ENCODE measurements at regions not wholly inside any gene's neighbourhood (a gene's known extent, or its start where the extent isn't known, plus 50 kb on each side); places are given as distances from the start of the nearest gene placed in this dataset.

DNA sequence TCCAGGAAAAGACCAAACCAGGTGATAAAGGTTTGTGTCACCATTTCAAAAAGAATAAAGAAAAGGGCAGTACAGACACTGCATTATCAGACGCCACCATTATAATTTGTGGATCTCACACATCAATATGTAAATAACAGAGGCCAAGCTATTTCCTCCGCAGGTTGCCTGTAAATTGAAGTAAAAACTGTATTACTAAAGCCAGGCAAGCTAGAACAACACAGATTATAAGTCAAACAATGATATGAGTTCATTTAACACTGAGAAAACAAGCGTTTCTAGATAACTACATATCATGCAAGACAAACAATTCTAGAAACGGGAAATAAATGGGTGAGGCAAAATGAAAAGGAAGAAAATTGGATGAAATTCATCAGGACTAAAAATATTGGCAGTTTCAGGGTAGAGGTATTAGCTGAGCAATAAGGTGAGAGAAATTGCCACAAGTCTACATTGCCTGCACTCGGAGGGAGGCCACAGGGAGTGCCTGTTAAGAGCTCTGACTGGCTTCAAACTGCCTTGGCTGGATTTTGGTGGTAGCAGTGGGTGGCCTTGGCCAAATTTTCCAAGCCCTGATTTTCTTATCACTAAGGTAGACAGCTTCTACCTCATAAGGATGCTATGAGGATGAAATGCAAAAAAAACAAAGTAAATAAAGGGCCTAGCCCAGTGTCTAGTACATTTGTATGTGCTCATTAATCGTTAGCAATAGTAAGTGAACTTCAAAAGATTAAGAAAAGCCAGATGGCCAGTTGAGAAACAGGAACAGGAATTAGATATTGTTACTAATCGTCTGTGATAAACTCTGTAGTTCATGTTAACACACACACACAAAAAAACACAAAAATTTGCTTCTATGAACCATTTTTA is 240.0 kb upstream of the NFE2L3 start:
- Histone ChIP-seq H3K4me1 (ENCODE audit: control insufficient read depth, insufficient read depth, low read length) (no peaks in the 10 kb centered on the region), H3K27me3 (ENCODE audit: control insufficient read depth, insufficient read depth, low read length) (no peaks in the 10 kb centered on the region), H3K9ac (ENCODE audit: low read depth, low read length) (no peak overlapping the region), H3K9me3 (ENCODE audit: control insufficient read depth, insufficient read depth, low read length) (no peaks in the 10 kb centered on the region), H3K36me3 (ENCODE audit: control insufficient read depth, insufficient read depth, low read length) (no peaks in the 10 kb centered on the region), H3K4me3 (ENCODE audit: low read depth, low read length) (no peak overlapping the region)

DNA sequence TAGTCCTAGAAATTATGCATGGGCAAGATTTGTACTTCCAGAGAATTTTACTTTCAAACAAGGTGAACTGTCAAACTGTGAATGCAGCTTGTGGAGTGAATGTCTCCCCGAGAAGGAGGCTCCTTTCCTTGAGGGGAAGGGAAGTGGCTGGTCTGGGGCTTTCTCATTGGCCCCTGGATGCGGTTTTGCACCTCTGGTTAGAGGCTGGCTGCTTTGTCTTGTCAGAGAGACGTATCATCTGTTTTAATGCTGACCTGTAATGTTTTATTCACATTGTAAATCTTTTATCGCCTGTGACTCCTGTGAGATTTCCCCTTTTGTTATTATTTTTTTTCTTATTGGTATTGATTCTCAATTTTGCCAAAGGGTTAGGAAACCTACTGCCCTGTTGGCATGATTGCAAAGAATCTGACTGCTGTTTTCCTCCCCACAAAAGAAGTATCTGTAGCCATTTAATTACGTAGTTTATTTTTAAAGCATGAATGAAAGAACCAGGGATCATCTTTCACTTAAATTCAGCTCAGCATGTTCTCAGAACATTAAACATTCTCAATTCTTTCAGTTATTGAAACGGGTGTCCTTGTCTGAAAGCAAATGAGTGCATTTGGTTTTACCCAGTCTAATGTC is 238.3 kb upstream of the NFE2L3 start:
- peaks cover 1% of the 10 kb centered on the region for H3K9me3 ChIP-seq (ENCODE audit: control insufficient read depth, insufficient read depth, low read length)
- H3K9ac ChIP-seq (ENCODE audit: low read depth, low read length) = no peak overlapping the region
- no peaks in the 10 kb centered on the region for H3K4me1 ChIP-seq (ENCODE audit: control insufficient read depth, insufficient read depth, low read length)
- H3K27me3 ChIP-seq (ENCODE audit: control insufficient read depth, insufficient read depth, low read length) = no peaks in the 10 kb centered on the region
- no peak overlapping the region for H3K4me3 ChIP-seq (ENCODE audit: low read depth, low read length)
- H3K36me3 ChIP-seq (ENCODE audit: control insufficient read depth, insufficient read depth, low read length) = no peaks in the 10 kb centered on the region

GRCh38 chr7:25918731-25919130 is 233.3 kb upstream of the NFE2L3 start:
- no peaks in the 10 kb centered on the region for H3K36me3 ChIP-seq (ENCODE audit: control insufficient read depth, insufficient read depth, low read length)
- H3K27me3 ChIP-seq (ENCODE audit: control insufficient read depth, insufficient read depth, low read length) = no peaks in the 10 kb centered on the region
- no peak overlapping the region for H3K9ac ChIP-seq (ENCODE audit: low read depth, low read length)
- H3K9me3 ChIP-seq (ENCODE audit: control insufficient read depth, insufficient read depth, low read length) = peaks cover 4% of the 10 kb centered on the region
- no peaks in the 10 kb centered on the region for H3K4me1 ChIP-seq (ENCODE audit: control insufficient read depth, insufficient read depth, low read length)
- no peak overlapping the region for H3K4me3 ChIP-seq (ENCODE audit: low read depth, low read length)

- Histone ChIP-seq H3K4me3 (ENCODE audit: low read depth, low read length) (no peak overlapping the region), H3K27me3 (ENCODE audit: control insufficient read depth, insufficient read depth, low read length) (no peaks in the 10 kb centered on the region), H3K4me1 (ENCODE audit: control insufficient read depth, insufficient read depth, low read length) (peaks cover 3% of the 10 kb centered on the region), H3K9me3 (ENCODE audit: control insufficient read depth, insufficient read depth, low read length) (peaks cover 4% of the 10 kb centered on the region), H3K36me3 (ENCODE audit: control insufficient read depth, insufficient read depth, low read length) (no peaks in the 10 kb centered on the region), H3K9ac (ENCODE audit: low read depth, low read length) (no peak overlapping the region)
These were observed 229.7 kb upstream of the NFE2L3 start for GRCh38 chr7:25922296-25922695.

DNA sequence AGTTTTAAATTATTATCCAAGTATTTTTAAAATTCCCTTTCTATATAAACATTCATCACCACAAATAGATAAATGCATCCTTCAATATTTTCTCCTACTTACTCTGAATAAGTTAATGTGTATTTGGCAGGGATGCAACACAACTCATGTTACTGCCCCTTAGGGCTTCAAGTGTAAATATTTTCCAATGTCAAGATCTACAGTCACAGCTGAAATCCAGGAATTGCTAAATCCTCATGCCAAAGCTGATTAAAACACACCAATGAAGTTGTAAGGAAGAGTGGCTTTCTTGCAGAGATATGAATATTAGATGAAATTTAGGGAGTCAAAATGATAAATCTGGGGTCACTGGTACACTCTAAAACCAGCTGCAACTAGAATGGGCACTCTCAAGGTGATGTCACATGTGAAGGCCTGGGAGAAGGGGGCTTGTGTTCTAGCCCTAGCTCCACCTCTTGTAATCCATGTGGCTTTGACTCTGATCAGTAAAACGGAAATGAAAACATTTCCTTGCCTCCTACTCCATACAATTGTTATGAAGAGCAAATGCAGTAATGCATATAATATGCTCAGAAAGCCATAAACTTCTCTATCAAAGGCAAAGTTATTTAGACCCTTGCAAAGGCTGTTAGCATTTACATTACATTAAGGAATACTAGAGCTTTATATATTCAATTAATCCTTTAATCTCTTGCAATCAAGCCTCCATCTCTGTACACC is 228.1 kb upstream of the NFE2L3 start:
- H3K27me3 ChIP-seq (ENCODE audit: control insufficient read depth, insufficient read depth, low read length) = no peaks in the 10 kb centered on the region
- no peak overlapping the region for H3K9ac ChIP-seq (ENCODE audit: low read depth, low read length)
- H3K9me3 ChIP-seq (ENCODE audit: control insufficient read depth, insufficient read depth, low read length) = peaks cover 1% of the 10 kb centered on the region
- no peaks in the 10 kb centered on the region for H3K36me3 ChIP-seq (ENCODE audit: control insufficient read depth, insufficient read depth, low read length)
- H3K4me1 ChIP-seq (ENCODE audit: control insufficient read depth, insufficient read depth, low read length) = peaks cover 3% of the 10 kb centered on the region
- H3K4me3 ChIP-seq (ENCODE audit: low read depth, low read length) = no peak overlapping the region

- no peak overlapping the region for H3K4me3 ChIP-seq (ENCODE audit: low read depth, low read length)
- H3K9ac ChIP-seq (ENCODE audit: low read depth, low read length) = no peak overlapping the region
- peaks cover 3% of the 10 kb centered on the region for H3K4me1 ChIP-seq (ENCODE audit: control insufficient read depth, insufficient read depth, low read length)
- H3K9me3 ChIP-seq (ENCODE audit: control insufficient read depth, insufficient read depth, low read length) = no peaks in the 10 kb centered on the region
- H3K27me3 ChIP-seq (ENCODE audit: control insufficient read depth, insufficient read depth, low read length) = no peaks in the 10 kb centered on the region
- no peaks in the 10 kb centered on the region for H3K36me3 ChIP-seq (ENCODE audit: control insufficient read depth, insufficient read depth, low read length)
These were observed 226.0 kb upstream of the NFE2L3 start for GRCh38 chr7:25926009-25926408.

DNA sequence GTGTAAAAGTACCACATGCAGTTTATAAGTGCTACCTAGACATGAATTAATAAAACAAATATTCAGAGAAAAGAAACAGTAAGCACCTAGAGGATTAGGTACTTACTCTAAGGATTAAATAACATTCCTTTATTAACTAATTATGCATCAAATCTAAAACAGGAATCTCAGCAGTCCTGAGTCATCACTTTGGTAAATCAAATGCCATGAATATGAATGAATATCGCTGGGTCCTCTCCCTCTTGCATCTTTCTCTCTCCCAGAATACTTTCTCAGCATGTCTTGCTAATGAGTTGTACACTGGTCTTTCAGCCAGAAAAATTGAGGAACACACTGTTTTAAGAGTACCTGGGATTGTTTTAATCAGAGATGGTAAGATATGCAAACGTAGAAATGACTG is 225.5 kb upstream of the NFE2L3 start:
- no peaks in the 10 kb centered on the region for H3K9me3 ChIP-seq (ENCODE audit: control insufficient read depth, insufficient read depth, low read length)

DNA sequence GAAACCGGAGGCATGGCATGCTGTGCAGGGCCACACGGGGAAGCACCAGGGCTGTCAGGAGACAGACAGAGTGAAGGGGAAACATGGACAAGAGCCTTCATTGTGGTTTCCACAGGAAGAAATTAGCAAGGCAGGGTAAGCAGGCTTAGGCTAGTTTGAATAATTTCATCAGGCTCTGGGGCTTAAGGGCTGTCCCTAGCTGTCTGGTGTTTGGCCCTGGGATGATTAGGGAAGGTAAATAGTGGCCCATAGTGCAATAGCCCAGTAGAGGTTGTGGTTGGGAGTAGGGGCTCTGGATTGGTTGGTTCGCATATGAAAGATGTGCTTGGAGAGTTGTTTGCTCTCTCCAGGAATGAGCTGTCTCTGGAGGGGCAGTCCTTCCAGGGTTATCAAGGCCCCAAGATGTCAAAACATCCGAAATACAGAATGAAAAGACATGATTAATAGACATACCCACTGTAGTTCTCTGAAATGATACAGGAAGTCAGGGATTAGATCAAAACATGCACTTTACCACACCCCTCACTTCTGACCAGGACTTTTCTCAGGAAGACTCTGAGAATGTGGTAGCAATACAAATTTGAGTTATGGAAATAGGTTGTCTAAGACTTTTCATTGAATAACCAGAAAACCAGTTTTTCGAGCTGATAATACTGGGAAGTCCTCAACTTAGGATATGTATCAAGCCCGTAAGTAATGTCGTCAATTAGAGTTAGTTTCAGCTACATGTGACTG is 224.9 kb upstream of the NFE2L3 start:
- no peak overlapping the region for H3K4me3 ChIP-seq (ENCODE audit: low read depth, low read length)
- no peak overlapping the region for H3K9ac ChIP-seq (ENCODE audit: low read depth, low read length)
- H3K36me3 ChIP-seq (ENCODE audit: control insufficient read depth, insufficient read depth, low read length) = no peaks in the 10 kb centered on the region
- no peaks in the 10 kb centered on the region for H3K27me3 ChIP-seq (ENCODE audit: control insufficient read depth, insufficient read depth, low read length)
- H3K9me3 ChIP-seq (ENCODE audit: control insufficient read depth, insufficient read depth, low read length) = no peaks in the 10 kb centered on the region
- H3K4me1 ChIP-seq (ENCODE audit: control insufficient read depth, insufficient read depth, low read length) = peaks cover 3% of the 10 kb centered on the region

More for the DNA sequence above, 225.5 kb upstream of the NFE2L3 start:
- H3K4me1 ChIP-seq (ENCODE audit: control insufficient read depth, insufficient read depth, low read length) = peaks cover 3% of the 10 kb centered on the region
- H3K36me3 ChIP-seq (ENCODE audit: control insufficient read depth, insufficient read depth, low read length) = no peaks in the 10 kb centered on the region
- no peak overlapping the region for H3K4me3 ChIP-seq (ENCODE audit: low read depth, low read length)
- no peak overlapping the region for H3K9ac ChIP-seq (ENCODE audit: low read depth, low read length)
- H3K27me3 ChIP-seq (ENCODE audit: control insufficient read depth, insufficient read depth, low read length) = no peaks in the 10 kb centered on the region

GRCh38 chr7:25927626-25927978 is 224.4 kb upstream of the NFE2L3 start:
- no peak overlapping the region for H3K9ac ChIP-seq (ENCODE audit: low read depth, low read length)
- no peaks in the 10 kb centered on the region for H3K27me3 ChIP-seq (ENCODE audit: control insufficient read depth, insufficient read depth, low read length)
- no peaks in the 10 kb centered on the region for H3K9me3 ChIP-seq (ENCODE audit: control insufficient read depth, insufficient read depth, low read length)
- H3K4me3 ChIP-seq (ENCODE audit: low read depth, low read length) = no peak overlapping the region
- peaks cover 3% of the 10 kb centered on the region for H3K4me1 ChIP-seq (ENCODE audit: control insufficient read depth, insufficient read depth, low read length)
- H3K36me3 ChIP-seq (ENCODE audit: control insufficient read depth, insufficient read depth, low read length) = no peaks in the 10 kb centered on the region

- H3K4me3 ChIP-seq (ENCODE audit: low read depth, low read length) = no peak overlapping the region
- no peaks in the 10 kb centered on the region for H3K36me3 ChIP-seq (ENCODE audit: control insufficient read depth, insufficient read depth, low read length)
- peaks cover 3% of the 10 kb centered on the region for H3K4me1 ChIP-seq (ENCODE audit: control insufficient read depth, insufficient read depth, low read length)
- H3K9me3 ChIP-seq (ENCODE audit: control insufficient read depth, insufficient read depth, low read length) = peaks cover 3% of the 10 kb centered on the region
- H3K27me3 ChIP-seq (ENCODE audit: control insufficient read depth, insufficient read depth, low read length) = no peaks in the 10 kb centered on the region
- H3K9ac ChIP-seq (ENCODE audit: low read depth, low read length) = no peak overlapping the region
These were observed 223.3 kb upstream of the NFE2L3 start for GRCh38 chr7:25928549-25929330.

- H3K4me1 ChIP-seq (ENCODE audit: control insufficient read depth, insufficient read depth, low read length) = peaks cover 3% of the 10 kb centered on the region
- no peaks in the 10 kb centered on the region for H3K27me3 ChIP-seq (ENCODE audit: control insufficient read depth, insufficient read depth, low read length)
- no peak overlapping the region for H3K4me3 ChIP-seq (ENCODE audit: low read depth, low read length)
- no peaks in the 10 kb centered on the region for H3K36me3 ChIP-seq (ENCODE audit: control insufficient read depth, insufficient read depth, low read length)
- no peak overlapping the region for H3K9ac ChIP-seq (ENCODE audit: low read depth, low read length)
- peaks cover 3% of the 10 kb centered on the region for H3K9me3 ChIP-seq (ENCODE audit: control insufficient read depth, insufficient read depth, low read length)
These were observed 222.6 kb upstream of the NFE2L3 start for GRCh38 chr7:25929448-25929847.

All from iPS-15b (cell line).